ENCODE measurements at regions not wholly inside any gene's neighbourhood (a gene's known extent, or its start where the extent isn't known, plus 50 kb on each side); places are given as distances from the start of the nearest gene placed in this dataset.

GRCh38 chrX:120680090-120680489, 50.2 kb upstream of the C1GALT1C1 start:
- DNase-seq (ENCODE audit: low read depth): no peak
- H3K4me3 ChIP-seq (replicated peaks; ENCODE audit: low read depth, low read length): no peak overlapping the region
- no peak for TF ChIP-seq CTCF (IDR thresholded peaks at IDR 0.05; ENCODE audit: low read length, missing control alignments)

Data from fibroblast of pulmonary artery (primary cell).